Iris pigment epithelial cell (primary cell): ENCODE measurements at regions not wholly inside any gene's neighbourhood (a gene's known extent, or its start where the extent isn't known, plus 50 kb on each side); places are given as distances from the start of the nearest gene placed in this dataset.

Experiments
- DNase-seq: peaks from one replicate; pipeline ENCODE4 v3.0.0-alpha.2; 2011; ENCODE audit warnings: low read depth

DNA sequence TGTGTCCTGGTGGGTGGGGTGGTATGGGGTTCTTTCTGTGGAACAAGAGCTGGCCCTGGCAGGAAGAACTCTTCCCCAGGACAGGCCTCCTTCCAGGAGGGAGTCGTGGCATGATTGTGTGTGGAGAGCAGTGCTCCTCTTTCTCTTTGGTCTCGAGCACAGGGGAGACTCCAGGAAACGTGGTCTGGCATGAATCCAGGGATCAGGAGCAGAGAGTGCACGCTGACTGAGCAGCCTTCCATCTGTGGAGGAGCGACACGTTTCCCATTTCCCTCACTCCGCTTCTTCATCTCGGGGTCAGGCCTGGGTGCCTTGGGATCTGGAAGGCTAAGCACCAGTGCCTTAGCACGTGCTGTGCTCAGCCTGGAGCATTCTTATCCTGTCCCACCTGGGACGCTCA, 132.0 kb upstream of the HDAC4 start:
- no peak for DNase-seq

DNA sequence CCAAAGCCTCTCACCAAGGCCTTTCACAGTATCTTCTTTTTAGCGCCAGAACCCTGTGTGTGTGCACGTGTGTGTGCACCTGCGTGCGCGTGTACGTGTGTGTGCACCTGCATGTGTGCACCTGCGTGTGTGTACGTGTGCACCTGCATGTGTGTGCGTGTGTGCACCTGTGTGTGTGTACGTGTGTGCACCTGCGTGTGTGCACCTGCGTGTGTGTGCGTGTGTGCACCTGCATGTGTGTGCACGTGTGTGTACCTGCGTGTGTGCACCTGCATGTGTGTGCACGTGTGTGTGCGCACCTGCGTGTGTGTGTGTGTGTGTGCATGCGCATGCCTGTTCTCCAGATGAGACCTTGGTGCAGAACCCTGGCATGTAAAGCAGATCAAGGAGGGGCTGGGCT, 131.4 kb upstream of the HDAC4 start:
- DNase-seq: no peak

DNA sequence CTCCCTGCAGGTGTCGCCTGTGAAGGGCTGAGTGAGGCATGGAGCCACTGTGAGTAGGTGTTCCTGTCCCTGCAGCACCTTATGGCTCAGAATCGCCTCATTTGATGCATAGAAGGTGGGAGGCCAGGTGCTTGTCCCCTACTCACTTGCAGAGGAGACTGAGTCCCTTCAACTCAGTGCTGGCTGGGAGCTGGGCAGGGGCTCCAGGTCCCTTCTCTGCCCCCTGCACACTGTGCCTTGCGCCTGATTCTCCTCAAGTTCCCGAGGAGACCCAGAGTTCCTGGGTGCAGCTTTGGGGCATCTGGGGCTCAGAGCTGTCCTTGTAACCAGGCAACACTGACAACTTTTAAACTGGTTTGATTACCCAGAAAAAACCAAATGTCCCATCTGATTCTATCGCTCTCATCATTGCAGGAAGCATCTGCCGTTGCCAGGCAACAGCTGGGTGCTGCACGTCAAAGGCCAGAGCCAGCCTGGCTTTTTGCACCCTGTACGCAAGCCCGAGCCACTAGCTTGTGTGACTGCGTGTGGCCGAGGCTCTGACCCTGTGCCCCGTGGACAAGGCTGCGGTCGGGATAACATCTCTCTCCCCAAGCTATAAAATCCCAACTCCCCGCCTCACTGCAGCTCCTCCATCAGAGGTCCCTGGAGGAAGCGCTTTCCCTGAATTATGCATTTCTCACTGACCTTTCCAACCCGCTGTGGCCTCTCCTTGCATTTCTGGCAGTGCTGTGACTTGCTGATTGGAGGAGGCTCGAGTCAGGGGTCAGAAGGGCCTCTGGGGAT, 130.8 kb upstream of the HDAC4 start:
- DNase-seq: no peak

DNA sequence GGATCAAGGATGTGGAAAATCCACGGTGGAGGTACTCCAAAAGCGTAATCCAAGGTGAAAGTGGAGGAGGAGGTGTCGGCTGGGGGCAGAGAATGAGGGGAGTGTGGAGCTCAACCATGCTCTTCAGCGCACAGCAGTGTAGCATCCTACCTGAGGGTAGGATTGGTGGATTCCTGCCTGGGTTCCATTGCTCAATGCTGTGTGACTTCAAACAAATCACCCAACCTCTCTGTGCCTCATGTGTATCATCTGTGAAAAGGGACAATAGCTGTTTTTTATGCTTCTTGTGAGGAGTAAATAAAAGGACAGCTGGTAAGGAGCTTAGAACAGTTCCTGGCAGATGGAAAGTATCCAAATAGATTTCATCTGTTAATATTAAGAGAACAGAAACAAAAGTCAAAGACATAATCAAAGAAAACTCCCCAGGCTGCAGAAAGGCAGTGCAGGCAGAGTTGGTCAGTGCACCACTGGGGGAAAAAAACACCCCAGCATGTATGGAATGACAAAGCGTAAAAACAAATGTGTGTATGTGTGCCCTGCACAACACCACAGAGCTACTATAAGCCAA, 130.0 kb upstream of the HDAC4 start:
- DNase-seq: no peak

DNA sequence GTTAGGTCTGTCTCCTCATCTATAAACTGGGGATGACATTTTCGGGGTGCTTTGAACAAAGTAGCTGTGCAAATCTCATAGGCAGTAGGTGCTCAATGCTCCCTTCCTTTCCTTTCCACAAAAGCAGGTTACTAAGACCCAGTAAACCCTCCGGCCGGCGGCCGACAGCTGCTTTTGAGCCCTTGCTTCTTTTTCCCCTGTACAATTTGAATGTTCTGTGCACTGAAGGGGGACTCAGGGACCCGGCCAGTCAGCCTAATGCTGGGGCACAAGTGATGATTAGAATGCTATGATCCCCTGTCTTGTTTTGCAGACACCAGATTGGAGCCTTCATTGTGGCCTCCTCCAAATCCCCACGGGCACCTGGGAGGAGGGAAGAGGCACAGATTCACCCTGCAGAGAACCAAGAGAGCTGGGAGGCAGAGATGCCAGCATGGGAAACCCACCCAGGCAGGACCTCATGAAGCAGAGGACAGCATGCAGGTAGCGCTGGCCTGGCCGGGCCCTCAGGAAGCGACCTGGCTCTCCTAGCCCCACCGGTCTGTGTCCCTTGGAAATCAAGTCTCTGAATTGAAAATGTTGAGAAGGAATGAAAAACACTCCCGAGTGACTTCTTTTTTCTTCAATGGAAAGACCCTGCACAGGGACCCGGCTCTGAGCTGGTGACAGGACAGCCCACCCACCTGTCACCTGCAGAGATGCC, 128.6 kb upstream of the HDAC4 start:
- DNase-seq: no peak

DNA sequence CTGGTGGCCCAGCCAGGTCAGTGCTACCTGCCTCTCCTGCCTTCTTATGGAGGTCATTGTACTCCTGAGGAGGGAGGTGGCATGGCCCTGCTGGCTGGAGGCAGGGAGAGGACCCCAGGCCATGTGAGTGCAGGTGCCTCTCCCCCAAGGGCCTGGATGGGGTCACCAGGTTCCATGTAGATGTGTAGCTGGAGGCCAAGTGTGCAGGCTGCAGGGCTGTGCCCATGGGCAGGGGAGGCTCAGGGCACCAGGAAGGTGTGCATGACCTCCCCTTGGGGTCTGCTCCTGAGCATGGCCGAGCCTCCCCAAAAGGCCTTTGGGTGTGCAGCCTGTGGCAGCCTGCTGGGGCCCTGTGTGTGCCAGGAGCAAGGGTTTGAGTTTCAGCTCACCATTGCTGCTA, 128.1 kb upstream of the HDAC4 start:
- DNase-seq: no peak

DNA sequence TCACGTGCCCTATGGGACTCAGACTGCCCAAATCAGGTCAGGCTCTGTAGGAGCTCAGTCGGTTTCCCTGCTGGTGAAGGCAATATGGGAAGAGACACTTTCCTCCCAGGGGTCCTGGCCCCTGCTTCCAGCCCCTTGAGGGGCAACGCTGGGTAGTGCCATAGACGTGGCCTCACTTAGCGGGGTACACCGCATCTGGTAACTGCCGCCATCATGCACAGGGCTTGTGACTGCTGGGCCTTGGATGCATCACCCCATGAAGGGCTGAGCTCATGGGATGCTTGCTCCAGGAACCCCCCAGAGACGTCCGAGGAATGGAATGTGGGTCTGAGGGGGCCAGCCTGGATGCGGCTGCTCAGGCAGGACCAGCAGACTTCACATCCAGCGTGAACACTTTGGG, 127.3 kb upstream of the HDAC4 start:
- no peak for DNase-seq

DNA sequence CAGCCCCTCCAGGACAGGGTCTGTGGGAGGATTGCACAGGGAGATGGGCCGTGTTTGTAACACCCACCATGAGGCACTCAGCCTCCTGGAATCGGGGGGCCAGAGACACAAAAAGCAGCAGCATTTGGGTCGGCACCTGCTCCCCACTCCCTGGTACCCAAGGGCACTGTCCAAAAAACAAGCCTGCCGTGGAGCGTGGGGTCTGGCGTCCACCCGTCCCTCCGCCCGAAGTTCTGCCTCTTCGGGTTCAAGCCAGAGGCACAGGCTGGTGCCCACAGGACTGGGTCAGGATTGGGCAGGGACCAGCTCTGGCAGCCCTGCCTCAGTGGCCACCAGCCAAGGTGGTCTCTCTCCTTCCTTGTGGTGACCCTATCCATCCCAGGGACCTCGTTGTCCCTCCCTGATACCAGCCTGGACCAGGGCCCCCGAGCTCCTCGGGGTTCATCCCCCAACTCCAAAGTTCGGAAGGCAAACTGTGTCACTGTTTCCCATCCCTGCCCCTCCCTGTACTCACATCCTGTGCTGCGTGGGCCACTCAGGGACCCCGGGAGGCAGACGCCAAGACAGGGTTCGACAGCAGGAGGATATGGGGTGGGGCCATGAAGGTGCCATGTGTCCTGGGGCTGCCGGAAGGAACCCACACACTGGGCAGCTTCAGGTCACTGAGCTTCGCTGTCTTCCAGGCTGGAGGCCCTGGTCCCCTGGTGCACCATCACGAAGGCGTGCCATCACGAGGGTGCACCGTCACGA, 126.0 kb upstream of the HDAC4 start:
- DNase-seq: no peak

DNA sequence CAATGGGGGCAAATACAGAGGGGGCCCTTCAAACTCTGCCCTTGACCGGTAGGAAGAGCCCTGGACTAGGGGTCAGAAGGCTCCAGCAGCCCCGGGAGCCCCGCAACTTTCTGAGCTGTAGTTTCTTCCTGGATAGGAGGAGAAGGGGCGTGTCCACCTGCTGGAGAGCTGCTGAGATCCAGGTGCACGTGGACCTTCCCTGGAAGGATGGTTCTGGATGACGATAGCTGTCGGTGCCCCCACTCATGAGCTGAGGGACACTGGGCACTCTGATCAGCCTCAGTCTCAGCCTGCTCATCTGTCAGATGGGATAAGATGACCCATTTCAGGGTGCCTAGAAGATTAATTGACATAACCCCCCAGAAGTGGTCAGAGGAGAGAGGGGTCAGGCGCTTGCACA, 125.2 kb upstream of the HDAC4 start:
- DNase-seq: no peak

DNA sequence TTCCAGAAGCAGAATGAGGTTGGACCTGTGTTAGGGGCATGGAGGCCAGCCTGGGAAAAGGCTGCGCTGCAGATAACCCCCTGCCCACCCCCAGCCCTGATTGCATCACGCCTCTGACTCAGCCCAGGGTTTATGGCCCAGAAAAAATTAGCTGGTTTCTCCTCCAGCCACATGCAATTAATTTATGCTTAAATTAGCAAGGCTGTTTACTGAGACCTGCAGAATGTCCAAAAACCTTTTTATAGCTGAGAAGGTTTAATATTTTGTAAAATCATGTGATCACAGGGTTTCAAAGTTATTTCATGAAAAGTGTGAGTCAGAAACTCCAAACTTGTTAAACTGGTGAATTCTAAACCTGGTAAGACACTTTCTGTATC, 123.1 kb upstream of the HDAC4 start:
- DNase-seq: peak; percentile 3

DNA sequence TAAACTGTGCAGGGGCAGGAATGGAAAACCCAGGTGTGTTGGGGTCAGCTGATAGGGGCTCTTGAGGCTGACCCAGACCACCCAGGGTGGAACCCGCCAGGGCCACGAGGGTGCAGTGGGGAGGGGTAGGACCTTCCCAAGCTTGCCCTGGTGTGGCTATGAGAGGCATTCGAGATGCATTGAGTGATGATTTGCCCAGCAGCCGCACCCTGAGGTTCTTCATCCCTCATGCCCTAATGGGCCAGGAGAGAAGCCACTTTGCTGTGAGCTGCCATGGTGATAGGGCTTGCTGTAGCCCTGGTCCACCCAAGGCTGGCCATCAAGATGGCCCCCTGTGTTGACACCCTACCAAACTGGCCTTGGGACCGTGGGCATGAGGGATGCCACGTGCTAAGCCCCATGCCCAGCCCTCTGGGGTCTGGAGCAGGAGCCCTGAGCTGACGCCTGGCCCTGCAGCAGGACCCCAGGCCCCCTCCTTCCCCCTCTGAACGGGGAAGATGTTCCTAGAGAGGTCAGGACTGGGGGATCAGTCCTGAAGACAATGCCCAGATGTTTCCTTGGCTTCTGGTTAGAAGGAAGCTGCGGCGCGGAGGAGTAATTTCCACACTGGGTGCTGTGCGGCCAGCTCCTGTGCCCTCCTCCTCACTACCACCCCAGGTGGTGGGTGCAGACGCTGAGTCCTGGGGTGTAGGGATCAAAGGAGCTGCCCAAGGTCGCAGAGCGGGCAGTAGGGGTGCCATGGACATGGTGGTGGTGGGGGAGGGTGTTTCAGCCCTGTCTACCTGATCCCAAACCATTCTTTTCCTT, 122.5 kb upstream of the HDAC4 start:
- DNase-seq: no peak

DNA sequence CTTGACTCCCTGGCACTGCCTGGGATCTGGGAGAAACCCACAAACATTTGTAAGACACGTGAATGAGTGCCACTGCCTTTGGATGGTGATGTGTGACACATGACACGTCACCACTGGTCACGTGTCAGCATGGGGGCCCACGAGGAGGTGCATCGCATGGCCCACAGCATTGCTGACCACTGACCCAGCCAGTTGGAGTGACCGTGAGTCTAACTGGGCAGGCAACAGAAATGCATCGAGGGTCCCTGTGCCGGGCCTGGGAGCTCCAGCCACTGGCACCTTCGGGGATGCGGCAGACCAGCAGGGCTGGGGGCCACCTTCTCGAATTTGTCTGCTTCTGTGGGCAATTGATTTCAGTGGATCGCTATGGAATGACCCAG, 121.9 kb upstream of the HDAC4 start:
- no peak for DNase-seq

DNA sequence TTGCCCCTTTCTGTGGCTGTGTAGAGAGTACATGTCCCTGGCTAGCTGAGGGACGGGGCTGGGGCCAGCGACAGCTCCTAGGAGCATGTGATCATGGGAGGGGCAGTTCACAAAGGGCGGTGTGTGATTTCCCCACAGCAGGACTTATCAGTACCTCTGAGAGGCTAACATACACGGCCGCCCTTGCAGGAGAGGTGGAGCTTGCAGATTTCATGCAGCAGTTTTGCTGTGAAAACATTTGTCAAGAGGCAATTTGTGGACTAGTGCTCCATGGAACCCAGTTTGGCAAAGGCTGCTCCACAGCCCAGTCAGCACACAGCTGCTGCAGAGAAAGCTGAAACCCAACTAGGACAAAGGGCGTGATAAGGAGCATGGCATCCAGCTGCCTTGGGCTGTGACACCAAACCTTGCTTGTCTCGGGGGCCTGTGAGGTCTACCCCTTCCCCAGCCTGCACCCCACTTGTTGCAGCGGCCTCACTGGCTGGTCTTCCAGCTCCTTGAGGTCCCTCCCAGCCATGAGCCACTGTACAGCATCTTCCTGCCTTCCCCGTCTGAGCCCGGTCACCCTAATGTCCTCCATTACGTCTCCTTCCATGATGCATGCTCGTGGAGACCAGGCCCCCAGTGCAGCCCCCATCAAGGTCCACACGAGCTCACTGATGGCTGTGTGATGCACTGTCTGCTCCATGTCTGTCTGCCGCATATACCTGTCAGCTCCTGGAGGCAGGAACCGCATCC, 121.4 kb upstream of the HDAC4 start:
- DNase-seq: no peak

DNA sequence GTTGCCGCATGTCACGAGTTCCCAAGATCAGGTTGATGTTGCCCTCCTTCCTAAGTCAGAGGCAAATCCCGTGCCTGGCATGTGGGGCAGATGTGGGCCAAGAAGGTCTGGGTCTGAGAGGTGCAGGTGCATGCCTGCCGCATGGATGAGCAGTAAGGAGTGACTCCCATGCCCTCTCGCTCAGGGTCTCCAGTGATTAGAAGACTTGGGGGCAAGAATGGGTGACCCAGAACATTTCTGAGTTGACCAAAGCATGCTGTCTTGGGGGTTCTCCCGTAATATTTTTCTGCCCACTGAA, 120.6 kb upstream of the HDAC4 start:
- DNase-seq: no peak

DNA sequence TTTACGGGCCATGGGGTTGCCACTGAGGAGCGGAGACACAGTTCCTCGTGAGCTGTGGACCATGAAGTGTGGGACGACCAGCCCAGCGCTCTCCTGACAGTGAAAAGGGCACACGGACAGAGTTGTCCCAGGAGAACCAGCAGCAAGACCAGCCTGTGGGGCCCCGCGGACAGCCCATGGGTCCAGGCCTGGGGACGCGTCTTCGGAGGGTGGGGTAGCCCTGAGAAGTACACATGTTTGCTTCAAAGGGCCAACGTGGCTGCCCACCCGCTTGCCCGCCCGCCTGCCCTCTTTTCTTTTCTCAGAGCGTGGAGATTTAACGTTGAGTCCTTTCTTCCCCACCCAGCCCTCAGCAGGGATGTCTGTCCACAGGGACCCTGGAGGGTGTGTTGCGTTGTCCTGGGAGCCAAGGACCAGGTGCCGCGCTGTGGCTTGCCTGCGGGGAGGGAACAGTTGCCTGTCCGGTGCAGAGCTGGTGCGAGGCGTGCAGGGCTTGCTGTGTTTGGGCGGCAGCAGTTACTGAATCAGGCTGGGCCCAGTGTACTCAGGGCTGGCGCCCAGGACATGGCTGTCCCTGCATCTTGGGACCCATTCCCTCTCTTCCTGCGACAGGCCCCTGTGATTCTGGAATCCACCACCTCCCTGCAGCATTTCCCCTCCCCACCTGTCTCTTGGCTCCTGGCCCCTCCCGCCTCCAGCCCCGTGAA, 120.1 kb upstream of the HDAC4 start:
- DNase-seq: no peak

DNA sequence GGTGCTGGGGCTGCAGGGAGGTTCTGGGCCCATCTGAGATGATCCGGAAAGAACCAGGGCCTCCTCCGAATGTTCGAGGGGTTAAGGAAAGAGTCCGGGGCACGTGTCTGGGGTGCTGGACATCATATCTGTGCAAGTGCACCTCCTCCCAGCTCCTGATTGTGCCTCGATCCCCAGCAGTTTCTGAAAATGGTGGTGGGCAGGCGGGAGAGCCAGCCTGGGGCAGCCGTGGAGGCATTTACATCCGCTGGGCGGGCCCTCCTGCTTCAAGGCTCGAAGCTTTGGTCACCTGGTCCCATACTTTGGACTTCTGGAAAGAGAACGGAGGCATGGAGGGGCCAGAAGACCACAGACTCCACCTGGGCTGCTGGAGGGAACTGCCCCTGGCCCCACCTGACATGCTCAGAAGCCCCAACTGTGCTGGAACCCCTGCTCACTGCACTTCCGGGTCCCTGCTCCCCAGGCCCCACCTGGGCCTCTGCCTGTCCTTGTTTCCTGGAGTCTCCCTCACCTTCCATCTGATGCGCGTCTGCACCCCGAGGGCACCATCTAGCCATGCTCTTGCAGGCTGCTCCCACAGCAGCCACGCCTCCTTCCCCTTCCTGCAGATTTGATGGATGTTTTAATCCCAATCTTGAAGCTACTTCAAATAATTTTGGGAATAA, 119.2 kb upstream of the HDAC4 start:
- no peak for DNase-seq

DNA sequence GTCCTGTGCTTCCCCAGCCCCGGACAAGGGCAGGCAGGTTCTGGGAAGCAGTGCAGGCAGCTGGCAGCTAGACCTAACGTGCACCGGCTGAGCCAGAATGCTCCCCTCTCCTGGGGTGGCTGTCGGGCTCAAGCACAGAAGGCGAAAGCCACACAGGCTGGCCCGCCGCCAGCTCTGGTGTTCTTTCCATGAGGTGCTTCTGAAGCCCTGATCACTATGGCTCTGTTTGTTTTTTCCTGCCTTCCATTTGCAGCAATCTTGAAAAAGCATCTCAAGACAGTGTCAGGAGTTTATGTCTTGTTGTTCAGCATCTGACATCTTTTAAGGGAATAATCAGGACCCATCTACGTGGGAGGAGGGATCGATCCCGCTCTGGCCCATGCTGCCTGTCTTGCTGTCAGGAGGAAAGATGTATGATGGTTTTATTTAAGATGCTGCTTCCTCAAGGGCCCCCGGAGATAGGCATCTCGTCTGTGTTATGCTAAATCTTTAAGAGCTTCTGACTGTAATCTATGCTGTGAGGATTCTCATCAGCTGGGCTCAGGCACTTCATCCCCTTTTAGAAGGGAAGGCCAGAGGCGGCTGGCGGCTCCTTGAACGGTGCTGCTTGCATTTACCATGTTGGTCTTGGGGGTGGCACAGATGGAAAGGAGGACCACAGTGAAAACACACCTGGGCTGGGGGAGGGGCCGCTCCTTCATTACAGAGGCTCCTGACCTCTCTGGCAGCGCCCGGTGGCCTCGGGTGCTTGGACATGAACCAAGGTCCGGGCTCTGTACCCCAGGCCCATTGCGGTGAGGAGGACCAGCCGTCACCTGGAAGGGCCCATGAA, 118.5 kb upstream of the HDAC4 start:
- DNase-seq: no peak

DNA sequence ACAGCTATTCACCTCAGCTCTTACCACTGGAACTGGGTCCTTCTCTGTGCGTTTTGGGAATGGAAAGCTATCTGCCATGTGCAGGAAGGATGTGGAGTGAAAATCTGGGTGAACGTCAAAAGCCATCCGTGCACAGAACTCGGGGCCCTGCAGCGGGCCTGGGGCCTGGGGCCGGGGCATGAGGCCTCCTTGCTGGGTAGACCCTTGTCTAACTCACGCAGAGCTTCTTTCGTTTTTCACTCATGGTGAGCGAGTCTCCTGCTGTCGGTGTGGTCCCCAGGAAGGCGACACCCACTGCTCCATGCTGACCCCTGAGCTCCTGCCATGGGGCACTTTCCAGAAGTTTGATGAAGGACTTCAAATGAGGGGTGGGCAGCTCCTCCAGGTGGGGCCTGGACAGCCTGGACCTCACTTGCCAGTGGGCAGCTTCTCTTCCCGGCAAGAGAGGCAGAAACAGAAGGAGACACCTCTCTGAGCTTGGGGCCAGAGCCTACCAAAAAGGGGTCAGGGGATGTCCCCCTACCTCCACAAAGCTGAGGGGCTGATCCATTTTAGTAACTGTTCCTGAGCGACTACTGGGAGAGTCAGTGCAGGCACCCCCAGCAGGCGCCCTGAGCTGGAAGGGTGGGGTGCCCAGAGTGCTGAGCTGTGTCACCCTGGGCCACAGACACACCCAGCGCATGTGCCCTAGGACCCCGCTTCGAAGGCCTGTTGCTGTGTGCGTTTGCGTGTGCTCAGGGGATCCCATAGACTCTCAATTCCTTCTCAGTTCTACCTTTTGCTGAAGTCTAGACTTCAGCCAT, 117.7 kb upstream of the HDAC4 start:
- no peak for DNase-seq

DNA sequence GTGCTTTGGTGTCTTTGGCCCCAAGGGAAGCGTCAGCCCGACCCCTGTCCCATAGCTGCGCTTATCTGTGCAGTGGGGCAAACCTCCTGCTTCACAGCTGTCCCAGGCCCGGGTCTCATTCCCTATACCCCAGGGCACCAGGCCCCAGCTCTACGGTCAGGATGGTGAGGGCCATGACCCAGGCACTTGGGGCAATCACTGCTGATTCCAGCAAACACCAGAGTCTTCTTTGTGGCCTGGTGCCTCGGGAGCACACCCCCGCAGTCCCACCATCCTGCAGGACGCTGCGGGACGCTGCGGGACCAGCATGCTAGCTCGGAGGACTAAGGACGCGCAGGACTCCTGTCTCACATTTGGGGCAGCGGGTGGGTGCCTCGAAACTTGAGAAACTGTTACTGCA, 116.9 kb upstream of the HDAC4 start:
- DNase-seq: no peak
